H1 (cell line): ENCODE measurements at regions not wholly inside any gene's neighbourhood (a gene's known extent, or its start where the extent isn't known, plus 50 kb on each side); places are given as distances from the start of the nearest gene placed in this dataset.

Experiments used
- CTCF ChIA-PET: fragments of 300-600 bp; sonication (Branson Sonifier 250); formaldehyde crosslinking; loops from one replicate; lab custom pipeline; 2021; ENCODE audit not compliant: partially characterized antibody; lab: Charles Lee
- POLR2A ChIA-PET: fragments of 300-600 bp; sonication (Branson Sonifier 250); formaldehyde crosslinking; loops from one replicate; lab custom pipeline; 2021; ENCODE audit warnings: inconsistent platforms; ENCODE audit not compliant: partially characterized antibody; lab: Charles Lee
- DNase-seq, 2 experiments: peaks; one replicate each; pipeline versions ENCODE4 v3.0.0 to v3.0.0-alpha.2; 2010 to 2022; ENCODE audit warnings: low spot score in 2 of 2, low read depth in 1 of 2, mixed read lengths in 1 of 2
- FAIRE-seq: peaks from 2 replicates; lab custom pipeline; 2011; peaks lifted over from hg19 to GRCh38; lab: Jason Lieb, UNC
- H2AFZ ChIP-seq: 2 replicates; pipeline ENCODE4 v1.8.1; 2012; ENCODE audit warnings: low read length, inconsistent platforms
- H2AK5ac ChIP-seq: 2 replicates; pipeline ENCODE4 v1.6.1; 2013; ENCODE audit warnings: low read depth, low read length
- H2BK120ac ChIP-seq: replicated peaks from 2 replicates; pipeline ENCODE3; 2013; ENCODE audit warnings: low read depth, low read length, inconsistent platforms
- H2BK12ac ChIP-seq: 2 replicates; pipeline ENCODE4 v1.6.1; 2013; ENCODE audit warnings: low read depth, low read length
- H2BK15ac ChIP-seq: 2 replicates; pipeline ENCODE4 v1.6.1; 2013; ENCODE audit warnings: low read length
- H2BK20ac ChIP-seq: 2 replicates; pipeline ENCODE4 v1.6.1; 2013; ENCODE audit warnings: low read length
- H2BK5ac ChIP-seq: 2 replicates; pipeline ENCODE4 v1.6.1; 2013; ENCODE audit warnings: low read depth, low read length
- H3K14ac ChIP-seq: 2 replicates; pipeline ENCODE4 v1.6.1; 2013; ENCODE audit warnings: inconsistent platforms; ENCODE audit not compliant: insufficient read length
- H3K18ac ChIP-seq: 2 replicates; pipeline ENCODE4 v1.6.1; 2013; ENCODE audit warnings: low read length; ENCODE audit errors: extremely low read depth
- H3K23ac ChIP-seq: 2 replicates; pipeline ENCODE4 v1.6.1; 2013; ENCODE audit warnings: inconsistent platforms; ENCODE audit not compliant: insufficient read length
- H3K23me2 ChIP-seq: 2 replicates; pipeline ENCODE4 v1.6.1; 2013; ENCODE audit warnings: low read depth, low read length
- H3K27ac ChIP-seq: 2 replicates; pipeline ENCODE4 v1.6.1; 2011; ENCODE audit warnings: low read depth, low read length, inconsistent platforms
- H3K27me3 ChIP-seq, 4 experiments: replicated peaks in 1 of 4; 1 replicate in 1 of 4; 2 replicates in 3 of 4; pipeline versions ENCODE4 v1.6.1 to v1.8.1; 2011 to 2013; ENCODE audit warnings: low read length in 3 of 4, mild to moderate bottlenecking in 3 of 4, inconsistent platforms in 2 of 4, mixed read lengths in 2 of 4, moderate library complexity in 1 of 4; ENCODE audit not compliant: control insufficient read depth in 3 of 4, insufficient read depth in 3 of 4; ENCODE audit errors: extremely low read depth in 1 of 4
- H3K36me3 ChIP-seq, 4 experiments: 2 replicates each; pipeline versions ENCODE4 v1.6.1 to v1.8.1; 2011 to 2013; ENCODE audit warnings: mild to moderate bottlenecking in 4 of 4, low read length in 3 of 4, moderate library complexity in 2 of 4, control low read depth in 1 of 4, inconsistent platforms in 1 of 4; ENCODE audit not compliant: insufficient read depth in 4 of 4, control insufficient read depth in 2 of 4
- H3K4ac ChIP-seq: replicated peaks from 2 replicates; pipeline ENCODE3; 2013; ENCODE audit warnings: low read length, low read depth, mixed read lengths, inconsistent platforms; ENCODE audit not compliant: insufficient read length
- H3K4me1 ChIP-seq, 4 experiments: replicated peaks in 1 of 4; 1 replicate in 1 of 4; 2 replicates in 3 of 4; pipeline versions ENCODE4 v1.6.1 to v1.8.1; 2011 to 2013; ENCODE audit warnings: low read length in 3 of 4, inconsistent platforms in 2 of 4, mixed read lengths in 1 of 4; ENCODE audit not compliant: insufficient read depth in 4 of 4, control insufficient read depth in 3 of 4
- H3K4me2 ChIP-seq, 2 experiments: 2 replicates each; pipeline versions ENCODE4 v1.6.1 to v1.8.1; 2011 to 2013; ENCODE audit warnings: low read depth in 2 of 2, low read length in 2 of 2, control low read depth in 1 of 2, inconsistent platforms in 1 of 2, mild to moderate bottlenecking in 1 of 2; ENCODE audit not compliant: insufficient read depth in 1 of 2
- H3K4me3 ChIP-seq, 4 experiments: fragments of 200-600, 300-600 bp in 1 of 4; sonication (generic), shearing (Covaris generic), sonication (Bioruptor Twin) in 1 of 4; 2 replicates each; pipeline versions ENCODE4 v1.5.1 to v1.8.1; 2011 to 2016; ENCODE audit warnings: low read length in 4 of 4, low read depth in 3 of 4, control low read depth in 2 of 4, inconsistent platforms in 2 of 4, mild to moderate bottlenecking in 2 of 4, mixed read lengths in 1 of 4, moderate library complexity in 1 of 4; ENCODE audit not compliant: insufficient read depth in 2 of 4; ENCODE audit errors: extremely low read depth in 1 of 4
- H3K56ac ChIP-seq: replicated peaks from 2 replicates; pipeline ENCODE3; 2013; ENCODE audit warnings: low read depth, mild to moderate bottlenecking, mixed read lengths, low read length, inconsistent platforms; ENCODE audit not compliant: insufficient read length
- H3K79me1 ChIP-seq: 2 replicates; pipeline ENCODE4 v1.6.1; 2013; ENCODE audit warnings: low read depth, low read length, control low read depth
- H3K79me2 ChIP-seq, 2 experiments: 2 replicates each; pipeline versions ENCODE4 v1.6.1 to v1.8.1; 2012 to 2013; ENCODE audit warnings: low read length in 2 of 2, mild to moderate bottlenecking in 2 of 2, inconsistent platforms in 1 of 2; ENCODE audit not compliant: insufficient read depth in 2 of 2, control insufficient read depth in 1 of 2
- H3K9ac ChIP-seq, 4 experiments: replicated peaks in 1 of 4; 1 replicate in 1 of 4; 2 replicates in 3 of 4; pipeline versions ENCODE4 v1.6.1 to v1.8.1; 2011 to 2013; ENCODE audit warnings: low read depth in 3 of 4, low read length in 3 of 4, control low read depth in 2 of 4, mild to moderate bottlenecking in 2 of 4, moderate library complexity in 2 of 4, inconsistent platforms in 1 of 4; ENCODE audit errors: extremely low read depth in 1 of 4
- H3K9me3 ChIP-seq, 2 experiments: 2 replicates each; pipeline versions ENCODE4 v1.6.1 to v1.8.1; 2012 to 2013; ENCODE audit warnings: mild to moderate bottlenecking in 2 of 2, moderate library complexity in 2 of 2, control low read depth in 1 of 2, inconsistent platforms in 1 of 2, low read depth in 1 of 2, low read length in 1 of 2, mixed read lengths in 1 of 2; ENCODE audit not compliant: insufficient read depth in 2 of 2
- H4K20me1 ChIP-seq, 2 experiments: replicated peaks in 1 of 2; 2 replicates each; pipeline versions ENCODE3 to v1.8.1; 2011 to 2013; ENCODE audit warnings: inconsistent platforms in 2 of 2, low read length in 2 of 2, mild to moderate bottlenecking in 1 of 2; ENCODE audit not compliant: insufficient read depth in 2 of 2, control insufficient read depth in 1 of 2
- H4K5ac ChIP-seq: 2 replicates; pipeline ENCODE4 v1.6.1; 2013; ENCODE audit warnings: low read length, low read depth, mixed read lengths, inconsistent platforms; ENCODE audit not compliant: insufficient read length
- H4K8ac ChIP-seq: 2 replicates; pipeline ENCODE4 v1.8.0; 2013; ENCODE audit warnings: mild to moderate bottlenecking, moderate library complexity, low read length, inconsistent platforms; ENCODE audit not compliant: insufficient read depth; ENCODE audit errors: extremely low read depth
- H4K91ac ChIP-seq: replicated peaks from 2 replicates; pipeline ENCODE3; 2013; ENCODE audit warnings: low read length, mixed read lengths, inconsistent platforms; ENCODE audit not compliant: insufficient read length
- ASH2L ChIP-seq: fragments of 200-600, 300-600 bp; sonication (generic); IDR thresholded peaks from one replicate; pipeline ENCODE4 v1.7.1; 2017; ENCODE audit warnings: low read length
- BACH1 ChIP-seq: IDR thresholded peaks from 2 replicates; pipeline ENCODE4 v1.6.1; 2012; ENCODE audit warnings: low read length, improper control_type of control experiment
- BRCA1 ChIP-seq: IDR thresholded peaks from 2 replicates; pipeline ENCODE4 v1.6.1; 2012; ENCODE audit warnings: low read depth, low read length, improper control_type of control experiment
- CBX5 ChIP-seq: fragments of 300-800, 300-1000 bp; sonication (generic); IDR thresholded peaks from 2 replicates; pipeline ENCODE4 v1.7.1; 2016; ENCODE audit warnings: antibody characterized with exemption, low read length, low read depth
- CHD1 ChIP-seq: IDR thresholded peaks from 2 replicates; pipeline ENCODE4 v1.6.1; 2012; ENCODE audit warnings: low read depth, low read length, improper control_type of control experiment
- E2F6 ChIP-seq: IDR thresholded peaks from 2 replicates; pipeline ENCODE4 v1.6.1; 2012; ENCODE audit warnings: inconsistent platforms
- EP300 ChIP-seq, 2 experiments: IDR thresholded peaks; 1 replicate in 1 of 2; 2 replicates in 1 of 2; pipeline ENCODE4 v1.6.1; 2011 to 2012; ENCODE audit warnings: low read depth in 2 of 2, low read length in 2 of 2, mild to moderate bottlenecking in 2 of 2, borderline replicate concordance in 1 of 2, inconsistent platforms in 1 of 2, moderate library complexity in 1 of 2
- GABPA ChIP-seq: IDR thresholded peaks from 2 replicates; pipeline ENCODE4 v1.6.1; 2011; ENCODE audit warnings: mild to moderate bottlenecking, low read length, moderate library complexity, borderline replicate concordance; ENCODE audit not compliant: insufficient read depth
- GTF2F1 ChIP-seq: IDR thresholded peaks from 2 replicates; pipeline ENCODE4 v1.6.1; 2012; ENCODE audit warnings: low read depth, low read length, improper control_type of control experiment, borderline replicate concordance
- HDAC6 ChIP-seq: IDR thresholded peaks from one replicate; pipeline ENCODE4 v1.7.1; 2012; ENCODE audit warnings: low read depth, mild to moderate bottlenecking, inconsistent platforms, low read length, moderate library complexity
- RXRA ChIP-seq: IDR thresholded peaks from 2 replicates; pipeline ENCODE4 v1.6.1; 2011; ENCODE audit warnings: low read depth, mild to moderate bottlenecking, low read length, moderate library complexity; ENCODE audit not compliant: insufficient read depth
- SIX5 ChIP-seq: IDR thresholded peaks from 2 replicates; pipeline ENCODE4 v1.6.1; 2011; ENCODE audit warnings: mild to moderate bottlenecking, low read depth, low read length
- SP2 ChIP-seq: IDR thresholded peaks from 2 replicates; pipeline ENCODE4 v1.6.1; 2012; ENCODE audit warnings: mild to moderate bottlenecking, low read length, inconsistent platforms
- TBP ChIP-seq: IDR thresholded peaks from 2 replicates; pipeline ENCODE4 v1.6.1; 2011; ENCODE audit warnings: low read depth, low read length, improper control_type of control experiment
- ZNF274 ChIP-seq: IDR thresholded peaks from 2 replicates; pipeline ENCODE4 v1.7.0; 2012; ENCODE audit warnings: low read length, borderline replicate concordance; ENCODE audit errors: extremely low read depth
- WGBS, 2 experiments: shearing (Covaris generic) in 1 of 2; methylation state at CpG; one replicate each; pipeline versions ENCODE4 v1.1.6 to v1.1.7; 2013 to 2015; ENCODE audit warnings: low lambda C conversion rate in 2 of 2, mixed read lengths in 2 of 2, inconsistent platforms in 1 of 2, low coverage in 1 of 2, missing lambda C conversion rate in 1 of 2; ENCODE audit not compliant: insufficient replicate concordance in 2 of 2, insufficient coverage in 1 of 2, insufficient read length in 1 of 2; ENCODE audit errors: extremely low coverage in 1 of 2, missing lambda C conversion rate in 1 of 2; 5-methylcytosine and 5-hydroxymethylcytosine counted together

- H4K8ac ChIP-seq: no peak overlapping the region
- H3K79me2 ChIP-seq: no peaks in the 10 kb centered on the region
- H3K9ac ChIP-seq: no peak overlapping the region
- H2BK120ac ChIP-seq: no peak overlapping the region
- peaks cover 0 to 3% (median 0%) of the 10 kb centered on the region in 4 experiments; a peak in 1 of 7 replicates for H3K4me1 ChIP-seq
- H3K27me3 ChIP-seq: peaks cover 0 to 3% (median 0%) of the 10 kb centered on the region in 4 experiments; a peak in 1 of 7 replicates
- no peak overlapping the region for H2BK5ac ChIP-seq
- no peak overlapping the region for H3K14ac ChIP-seq
- no peak overlapping the region for H3K23ac ChIP-seq
- H3K36me3 ChIP-seq: no peaks in the 10 kb centered on the region
- no peak overlapping the region for H2BK15ac ChIP-seq
- WGBS, 2 experiments: 100% methylated on average over 2 of the region's 2 CpGs; no CpG with 5 or more reads in 1 of the 2 experiments
- H2AK5ac ChIP-seq: no peak overlapping the region
- no peaks in the 10 kb centered on the region for H4K20me1 ChIP-seq
- H2BK12ac ChIP-seq: no peak overlapping the region
- H3K18ac ChIP-seq: no peak overlapping the region
- no peaks in the 10 kb centered on the region for H3K79me1 ChIP-seq
- CTCF ChIA-PET: no interaction called here
- POLR2A ChIA-PET: no interaction called here
- no peak overlapping the region for H2BK20ac ChIP-seq
- no peak overlapping the region for H3K4ac ChIP-seq
- no peaks in the 10 kb centered on the region for H3K23me2 ChIP-seq
- no peak overlapping the region for H3K56ac ChIP-seq
- no peak overlapping the region for H4K91ac ChIP-seq
- H4K5ac ChIP-seq: no peak overlapping the region
- no peak overlapping the region for H3K4me2 ChIP-seq
- peaks cover 4 to 8% of the 10 kb centered on the region in 2 experiments; a peak in 1 of 4 replicates for H3K9me3 ChIP-seq
- H3K27ac ChIP-seq: no peak overlapping the region
- FAIRE-seq: no peak
- H3K4me3 ChIP-seq: no peak overlapping the region
- H2AFZ ChIP-seq: no peak overlapping the region
- DNase-seq: no peak
- TF ChIP-seq TBP (no peak), E2F6 (no peak), SP2 (no peak), BACH1 (no peak), GABPA (no peak), RXRA (no peak), EP300 (IDR thresholded peaks at IDR 0.05; ENCODE audit: borderline replicate concordance in 1 of 2, low read depth in 2 of 2, low read length in 2 of 2) (no peak), GTF2F1 (no peak), SIX5 (no peak), HDAC6 (no peak), CBX5 (no peak), BRCA1 (no peak), ZNF274 (no peak), ASH2L (no peak), CHD1 (no peak)
Measured at GRCh38 chr10:3662775-3663174, 122.2 kb downstream of the KLF6 start.
